ENCODE measurements at regions not wholly inside any gene's neighbourhood (a gene's known extent, or its start where the extent isn't known, plus 50 kb on each side); places are given as distances from the start of the nearest gene placed in this dataset.
"Not testable (repeated sequence)": the region's sequence is repeated elsewhere in the genome, so short reads cannot be mapped to it uniquely, and the experiment has no call there.

- no peak overlapping the region for H3K27ac ChIP-seq
- DNase-seq (ENCODE audit: low read depth, low spot score) = no peak
Measured at GRCh38 chr11:116055064-116055463, 550.8 kb upstream of the CADM1 start.

GRCh38 chr11:116053548-116053919, 549.3 kb upstream of the CADM1 start:
- DNase-seq (ENCODE audit: low read depth, low spot score) = no peak
- no peak overlapping the region for H3K27ac ChIP-seq

GRCh38 chr11:116052603-116053547, 548.7 kb upstream of the CADM1 start:
- H3K27ac ChIP-seq = no peak overlapping the region
- DNase-seq (ENCODE audit: low read depth, low spot score) = no peak

- H3K27ac ChIP-seq = no peak overlapping the region
- no peak for DNase-seq (ENCODE audit: low read depth, low spot score)
Measured at GRCh38 chr11:116051494-116051893, 547.3 kb upstream of the CADM1 start.

- no peak overlapping the region for H3K27ac ChIP-seq
- DNase-seq (ENCODE audit: low read depth, low spot score) = no peak
Measured at GRCh38 chr11:116049383-116049782, 545.2 kb upstream of the CADM1 start.

- H3K27ac ChIP-seq = no peak overlapping the region
Measured at GRCh38 chr11:116046127-116046526, 541.9 kb upstream of the CADM1 start.

GRCh38 chr11:116044941-116045340, 540.7 kb upstream of the CADM1 start:
- no peak overlapping the region for H3K27ac ChIP-seq
- no peak for DNase-seq (ENCODE audit: low read depth, low spot score)

More at GRCh38 chr11:116046127-116046526, 541.9 kb upstream of the CADM1 start:
- DNase-seq (ENCODE audit: low read depth, low spot score) = no peak

GRCh38 chr11:116044520-116044919, 540.3 kb upstream of the CADM1 start:
- DNase-seq (ENCODE audit: low read depth, low spot score) = no peak
- H3K27ac ChIP-seq = no peak overlapping the region

GRCh38 chr11:116043857-116044256, 539.6 kb upstream of the CADM1 start:
- no peak for DNase-seq (ENCODE audit: low read depth, low spot score)
- no peak overlapping the region for H3K27ac ChIP-seq

- not testable (repeated sequence) for H3K27ac ChIP-seq; DNase-seq (ENCODE audit: low read depth, low spot score)
Measured at GRCh38 chr11:116043059-116043458, 538.8 kb upstream of the CADM1 start.

- no peak overlapping the region for H3K27ac ChIP-seq
- no peak for DNase-seq (ENCODE audit: low read depth, low spot score)
Measured at GRCh38 chr11:116042146-116042545, 537.9 kb upstream of the CADM1 start.

GRCh38 chr11:116037861-116038260, 533.6 kb upstream of the CADM1 start:
- H3K27ac ChIP-seq = no peak overlapping the region
- no peak for DNase-seq (ENCODE audit: low read depth, low spot score)

- H3K27ac ChIP-seq = no peak overlapping the region
- no peak for DNase-seq (ENCODE audit: low read depth, low spot score)
Measured at GRCh38 chr11:116035977-116036376, 531.8 kb upstream of the CADM1 start.

- DNase-seq (ENCODE audit: low read depth, low spot score) = no peak
- H3K27ac ChIP-seq = no peak overlapping the region
Measured at GRCh38 chr11:116033931-116034553, 529.8 kb upstream of the CADM1 start.

- H3K27ac ChIP-seq = no peak overlapping the region
- no peak for DNase-seq (ENCODE audit: low read depth, low spot score)
Measured at GRCh38 chr11:116030697-116031331, 526.6 kb upstream of the CADM1 start.

- not testable (repeated sequence) for DNase-seq (ENCODE audit: low read depth, low spot score); H3K27ac ChIP-seq
Measured at GRCh38 chr11:116028506-116028905, 524.3 kb upstream of the CADM1 start.

GRCh38 chr11:115999437-115999836, 495.2 kb upstream of the CADM1 start:
- H3K27ac ChIP-seq = no peak overlapping the region
- DNase-seq (ENCODE audit: low read depth, low spot score) = no peak

GRCh38 chr11:115996808-115997188, 492.6 kb upstream of the CADM1 start:
- DNase-seq (ENCODE audit: low read depth, low spot score) = no peak
- no peak overlapping the region for H3K27ac ChIP-seq

GRCh38 chr11:115996125-115996807, 492.1 kb upstream of the CADM1 start:
- H3K27ac ChIP-seq = no peak overlapping the region
- no peak for DNase-seq (ENCODE audit: low read depth, low spot score)

- DNase-seq (ENCODE audit: low read depth, low spot score) = no peak
Measured at GRCh38 chr11:115993590-115993989, 489.4 kb upstream of the CADM1 start.

More at GRCh38 chr11:115993590-115993989, 489.4 kb upstream of the CADM1 start:
- H3K27ac ChIP-seq = no peak overlapping the region
